Prostate gland (tissue), 2 donors: ENCODE measurements at regions not wholly inside any gene's neighbourhood (a gene's known extent, or its start where the extent isn't known, plus 50 kb on each side); places are given as distances from the start of the nearest gene placed in this dataset.

Experiments
- POLR2A ChIP-seq: fragments of 450-650 bp; IDR thresholded peaks from one replicate; pipeline ENCODE4 v1.6.1; 2016; ENCODE audit warnings: antibody characterized with exemption, mild to moderate bottlenecking
- TF ChIP-seq, protein P1 (sequence below), 4 experiments: fragments of 200-600 bp in 2 of 4; fragments of 450-650 bp in 2 of 4; sonication (generic) in 2 of 4; IDR thresholded peaks; 1 replicate in 3 of 4; 2 replicates in 1 of 4; pipeline ENCODE4 v1.5.1; 2016 to 2019; ENCODE audit warnings: antibody characterized with exemption in 4 of 4, mild to moderate bottlenecking in 2 of 4, moderate library complexity in 2 of 4

DNA sequence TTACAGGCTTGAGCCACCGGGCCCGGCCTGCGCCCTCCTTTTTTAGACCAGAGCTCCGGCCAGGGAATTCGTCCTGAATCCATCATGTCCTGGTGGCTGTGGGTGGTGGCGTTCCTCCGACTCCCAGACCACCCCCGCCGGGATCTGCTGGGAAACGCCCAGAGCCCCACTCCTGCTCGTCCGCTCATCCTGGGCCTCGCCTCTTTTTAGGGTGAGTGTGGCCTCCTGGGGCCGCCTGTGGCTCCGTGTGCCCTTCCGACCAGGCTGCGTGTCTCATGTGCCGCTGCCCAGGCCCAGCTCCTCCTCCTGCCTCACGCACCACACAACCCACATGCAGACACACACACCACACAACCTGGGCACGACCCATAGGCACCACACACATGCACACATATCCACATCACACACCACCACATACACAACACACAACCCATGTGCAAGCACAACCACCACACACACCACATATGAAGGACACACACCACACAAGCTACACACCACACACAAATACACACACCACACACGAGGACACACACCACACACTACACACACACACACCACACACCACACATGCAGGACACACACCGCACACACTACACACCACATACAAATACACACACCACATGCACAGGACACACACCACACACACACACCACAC, 946.2 kb downstream of the BRD1 start:
- TF ChIP-seq, protein P1, sequence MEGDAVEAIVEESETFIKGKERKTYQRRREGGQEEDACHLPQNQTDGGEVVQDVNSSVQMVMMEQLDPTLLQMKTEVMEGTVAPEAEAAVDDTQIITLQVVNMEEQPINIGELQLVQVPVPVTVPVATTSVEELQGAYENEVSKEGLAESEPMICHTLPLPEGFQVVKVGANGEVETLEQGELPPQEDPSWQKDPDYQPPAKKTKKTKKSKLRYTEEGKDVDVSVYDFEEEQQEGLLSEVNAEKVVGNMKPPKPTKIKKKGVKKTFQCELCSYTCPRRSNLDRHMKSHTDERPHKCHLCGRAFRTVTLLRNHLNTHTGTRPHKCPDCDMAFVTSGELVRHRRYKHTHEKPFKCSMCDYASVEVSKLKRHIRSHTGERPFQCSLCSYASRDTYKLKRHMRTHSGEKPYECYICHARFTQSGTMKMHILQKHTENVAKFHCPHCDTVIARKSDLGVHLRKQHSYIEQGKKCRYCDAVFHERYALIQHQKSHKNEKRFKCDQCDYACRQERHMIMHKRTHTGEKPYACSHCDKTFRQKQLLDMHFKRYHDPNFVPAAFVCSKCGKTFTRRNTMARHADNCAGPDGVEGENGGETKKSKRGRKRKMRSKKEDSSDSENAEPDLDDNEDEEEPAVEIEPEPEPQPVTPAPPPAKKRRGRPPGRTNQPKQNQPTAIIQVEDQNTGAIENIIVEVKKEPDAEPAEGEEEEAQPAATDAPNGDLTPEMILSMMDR (IDR thresholded peaks at IDR 0.05), result no peak
- TF ChIP-seq POLR2A, result no peak
